Peyer's patch (tissue), 4 donors: ENCODE measurements at regions not wholly inside any gene's neighbourhood (a gene's known extent, or its start where the extent isn't known, plus 50 kb on each side); places are given as distances from the start of the nearest gene placed in this dataset.

Experiments
- DNase-seq, 3 donors: peaks; one replicate each; pipeline ENCODE4 v3.0.0-alpha.2; 2017 to 2019
- H3K27ac ChIP-seq, 4 donors: fragments of 200-600 bp; sonication (generic); one replicate each; pipeline ENCODE4 v1.5.1; 2016 to 2019
- H3K27me3 ChIP-seq, 2 donors: fragments of 200-600 bp; sonication (generic); one replicate each; pipeline ENCODE4 v1.5.1; 2019
- H3K36me3 ChIP-seq, 3 donors: fragments of 200-600 bp; sonication (generic); one replicate each; pipeline ENCODE4 v1.5.1; 2016 to 2019
- H3K4me1 ChIP-seq, 4 donors: fragments of 200-600 bp; sonication (generic); one replicate each; pipeline ENCODE4 v1.5.1; 2016 to 2019
- H3K4me3 ChIP-seq, 4 donors: fragments of 200-600 bp; sonication (generic); 1 replicate in 3 of 4; 2 replicates in 1 of 4; pipeline ENCODE4 v1.5.1; 2016 to 2019; ENCODE audit warnings: mild to moderate bottlenecking in 1 of 4
- H3K9me3 ChIP-seq, 4 donors: fragments of 200-600 bp; sonication (generic); one replicate each; pipeline ENCODE4 v1.5.1; 2016 to 2019; ENCODE audit warnings: mild to moderate bottlenecking in 1 of 4
- CTCF ChIP-seq, 6 experiments: fragments of 450-650 bp in 4 of 6; fragments of 200-600 bp in 2 of 6; sonication (generic) in 1 of 6; IDR thresholded peaks; one replicate each; pipeline ENCODE4 v1.5.1; 2017 to 2019; ENCODE audit warnings: antibody characterized with exemption in 6 of 6, mild to moderate bottlenecking in 3 of 6, moderate library complexity in 1 of 6
- POLR2A ChIP-seq, 2 donors: fragments of 450-650 bp; IDR thresholded peaks; one replicate each; pipeline ENCODE4 v1.5.1; 2017; ENCODE audit warnings: antibody characterized with exemption in 2 of 2, mild to moderate bottlenecking in 2 of 2, moderate library complexity in 2 of 2

GRCh38 chr5:106574820-106575219 lies 1095.9 kb downstream of the EFNA5 start:
- no peaks in the 10 kb centered on the region for H3K27me3 ChIP-seq
- H3K9me3 ChIP-seq, result no peaks in the 10 kb centered on the region
- H3K4me3 ChIP-seq, result no peak overlapping the region
- TF ChIP-seq POLR2A (IDR thresholded peaks at IDR 0.05) (no peak), CTCF (IDR thresholded peaks at IDR 0.05) (no peak)
- H3K27ac ChIP-seq, result no peak overlapping the region
- DNase-seq, result no peak
- H3K4me1 ChIP-seq, result no peaks in the 10 kb centered on the region
- no peaks in the 10 kb centered on the region for H3K36me3 ChIP-seq

GRCh38 chr5:106566031-106566430 lies 1104.7 kb downstream of the EFNA5 start:
- Histone ChIP-seq H3K27ac (no peak overlapping the region), H3K4me3 (no peak overlapping the region), H3K9me3 (no peaks in the 10 kb centered on the region), H3K4me1 (no peaks in the 10 kb centered on the region), H3K27me3 (no peaks in the 10 kb centered on the region), H3K36me3 (no peaks in the 10 kb centered on the region)
- TF ChIP-seq CTCF (IDR thresholded peaks at IDR 0.05), result no peak
- no peak for TF ChIP-seq POLR2A (IDR thresholded peaks at IDR 0.05)
- DNase-seq, result no peak

- DNase-seq, result no peak
- H3K27me3 ChIP-seq, result no peaks in the 10 kb centered on the region
- no peaks in the 10 kb centered on the region for H3K9me3 ChIP-seq
- no peaks in the 10 kb centered on the region for H3K4me1 ChIP-seq
- no peak for TF ChIP-seq CTCF (IDR thresholded peaks at IDR 0.05)
- no peak for TF ChIP-seq POLR2A (IDR thresholded peaks at IDR 0.05)
- H3K27ac ChIP-seq, result no peak overlapping the region
- no peaks in the 10 kb centered on the region for H3K36me3 ChIP-seq
- no peak overlapping the region for H3K4me3 ChIP-seq
These were observed 1125.4 kb downstream of the EFNA5 start for GRCh38 chr5:106545325-106545724.

GRCh38 chr5:106543330-106543729 lies 1127.4 kb downstream of the EFNA5 start:
- H3K4me1 ChIP-seq, result no peaks in the 10 kb centered on the region
- no peaks in the 10 kb centered on the region for H3K27me3 ChIP-seq
- TF ChIP-seq CTCF (IDR thresholded peaks at IDR 0.05), result no peak
- TF ChIP-seq POLR2A (IDR thresholded peaks at IDR 0.05), result no peak
- no peak overlapping the region for H3K27ac ChIP-seq
- DNase-seq, result no peak
- H3K36me3 ChIP-seq, result no peaks in the 10 kb centered on the region
- no peaks in the 10 kb centered on the region for H3K9me3 ChIP-seq
- H3K4me3 ChIP-seq, result no peak overlapping the region

GRCh38 chr5:106530150-106530549 lies 1140.6 kb downstream of the EFNA5 start:
- no peak for TF ChIP-seq POLR2A (IDR thresholded peaks at IDR 0.05)
- no peak for TF ChIP-seq CTCF (IDR thresholded peaks at IDR 0.05)
- Histone ChIP-seq H3K27me3 (no peaks in the 10 kb centered on the region), H3K4me3 (no peak overlapping the region), H3K4me1 (no peaks in the 10 kb centered on the region), H3K9me3 (no peaks in the 10 kb centered on the region), H3K36me3 (no peaks in the 10 kb centered on the region), H3K27ac (no peak overlapping the region)
- no peak for DNase-seq

GRCh38 chr5:106525438-106525837 lies 1145.3 kb downstream of the EFNA5 start:
- no peak for DNase-seq
- Histone ChIP-seq H3K27ac (no peak overlapping the region), H3K36me3 (no peaks in the 10 kb centered on the region), H3K27me3 (no peaks in the 10 kb centered on the region), H3K9me3 (no peaks in the 10 kb centered on the region), H3K4me1 (no peaks in the 10 kb centered on the region), H3K4me3 (no peak overlapping the region)
- TF ChIP-seq POLR2A (IDR thresholded peaks at IDR 0.05), result no peak
- no peak for TF ChIP-seq CTCF (IDR thresholded peaks at IDR 0.05)
